ENCODE measurements at regions not wholly inside any gene's neighbourhood (a gene's known extent, or its start where the extent isn't known, plus 50 kb on each side); places are given as distances from the start of the nearest gene placed in this dataset.

DNA sequence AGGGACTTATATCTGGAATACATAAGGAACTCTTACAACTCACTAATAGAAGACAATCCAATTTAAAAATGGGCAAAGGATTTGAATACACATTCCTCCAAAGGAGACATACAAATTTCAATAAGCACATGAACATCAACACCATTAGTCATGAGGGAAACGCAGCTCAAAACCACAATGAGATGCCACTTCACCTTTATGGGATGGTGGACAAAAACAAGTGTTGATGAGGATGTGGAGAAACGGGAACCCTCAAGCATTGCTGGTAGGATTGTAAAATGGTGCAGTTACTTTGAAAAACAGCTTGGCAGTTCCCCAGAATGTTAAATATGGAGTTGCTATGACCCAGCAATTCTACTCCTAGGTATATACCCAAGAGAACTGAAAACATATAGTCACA, 72.7 kb upstream of the IER5L start:
- H3K27me3 ChIP-seq (ENCODE audit: control insufficient read depth in 2 of 2, insufficient read depth in 2 of 2, low read length in 2 of 2): peaks cover 0 to 3% of the 10 kb centered on the region in 2 donors
- no peak overlapping the region for H3K9ac ChIP-seq (ENCODE audit: low read depth in 1 of 2, low read length in 2 of 2)
- H3K27ac ChIP-seq (ENCODE audit: low read depth in 2 of 2, low read length in 2 of 2): no peak overlapping the region
- H3K36me3 ChIP-seq (ENCODE audit: control insufficient read depth in 2 of 2, insufficient read depth in 2 of 2, low read length in 2 of 2): no peaks in the 10 kb centered on the region
- H3K4me1 ChIP-seq (ENCODE audit: control insufficient read depth in 2 of 2, insufficient read depth in 2 of 2, low read length in 2 of 2): no peaks in the 10 kb centered on the region
- no peak overlapping the region for H3K4me3 ChIP-seq (ENCODE audit: low read length in 2 of 2)
- no peaks in the 10 kb centered on the region for H3K9me3 ChIP-seq (ENCODE audit: control insufficient read depth in 2 of 2, low read length in 2 of 2)

DNA sequence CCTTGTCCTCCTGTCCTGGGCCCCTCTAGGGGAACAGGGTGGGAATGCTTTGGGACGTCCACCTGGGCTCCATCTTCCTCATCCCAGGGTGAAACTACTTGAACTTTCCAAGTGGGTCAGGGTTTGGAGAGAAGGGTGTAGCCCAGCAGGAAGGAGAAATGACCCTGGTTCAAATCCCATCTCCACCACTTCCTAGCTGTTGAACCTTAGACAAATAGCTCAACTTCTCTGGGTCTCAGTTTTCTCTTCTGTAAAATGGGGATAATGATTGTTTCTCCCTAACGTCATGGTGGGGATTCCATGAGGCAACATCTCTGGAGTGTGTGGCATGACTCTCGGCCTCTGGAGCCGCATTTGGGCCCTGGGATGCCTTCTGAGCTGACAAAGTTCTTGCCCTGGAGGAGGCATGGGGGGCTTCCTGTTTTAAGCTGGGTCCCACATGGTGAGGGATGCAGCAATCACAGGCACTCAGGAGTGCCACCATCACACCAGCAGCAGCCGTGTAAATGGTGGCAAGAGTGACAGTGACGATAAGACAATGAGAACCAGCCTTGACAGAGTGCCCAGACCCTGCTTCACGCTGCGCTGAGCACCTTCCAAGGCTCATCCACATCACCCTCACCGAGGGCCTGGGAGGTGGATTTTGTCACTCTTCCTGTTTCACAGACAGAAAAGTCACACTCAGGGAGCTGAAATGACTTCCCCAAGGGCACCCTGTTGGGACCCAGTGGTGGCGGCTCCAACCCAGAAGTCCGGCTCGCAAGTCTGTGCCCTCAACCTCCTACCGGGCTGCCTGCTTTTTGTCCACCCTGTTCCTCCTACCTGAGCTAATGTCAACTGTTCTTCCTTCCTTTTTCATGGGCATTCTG, 69.5 kb upstream of the IER5L start:
- no peak overlapping the region for H3K9ac ChIP-seq (ENCODE audit: low read depth in 1 of 2, low read length in 2 of 2)
- H3K27ac ChIP-seq (ENCODE audit: low read depth in 2 of 2, low read length in 2 of 2): no peak overlapping the region
- H3K4me3 ChIP-seq (ENCODE audit: low read length in 2 of 2): no peak overlapping the region
- no peaks in the 10 kb centered on the region for H3K36me3 ChIP-seq (ENCODE audit: control insufficient read depth in 2 of 2, insufficient read depth in 2 of 2, low read length in 2 of 2)
- no peaks in the 10 kb centered on the region for H3K9me3 ChIP-seq (ENCODE audit: control insufficient read depth in 2 of 2, low read length in 2 of 2)
- H3K27me3 ChIP-seq (ENCODE audit: control insufficient read depth in 2 of 2, insufficient read depth in 2 of 2, low read length in 2 of 2): peaks cover 0 to 3% of the 10 kb centered on the region in 2 donors
- no peaks in the 10 kb centered on the region for H3K4me1 ChIP-seq (ENCODE audit: control insufficient read depth in 2 of 2, insufficient read depth in 2 of 2, low read length in 2 of 2)

DNA sequence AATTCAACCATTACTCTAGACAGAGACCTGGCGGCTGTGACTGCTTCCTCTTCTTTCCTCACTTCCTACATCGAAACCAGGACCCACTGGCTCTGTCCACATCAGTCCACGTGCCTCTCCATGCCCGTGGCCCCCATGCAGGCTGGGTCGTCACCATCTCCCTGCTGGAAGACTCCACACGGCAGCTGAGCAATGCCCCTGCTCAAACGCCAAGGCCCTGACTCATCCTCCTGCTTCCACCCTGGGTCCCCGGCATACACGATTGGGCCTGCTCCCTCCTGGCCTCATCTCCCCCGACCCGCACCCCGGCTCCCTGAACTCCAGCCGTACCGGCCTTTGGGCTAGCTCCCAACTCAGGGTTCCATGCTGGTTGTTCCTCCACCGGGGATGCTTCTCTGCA, 67.2 kb upstream of the IER5L start:
- Histone ChIP-seq H3K27me3 (ENCODE audit: control insufficient read depth in 2 of 2, insufficient read depth in 2 of 2, low read length in 2 of 2) (peaks cover 0 to 3% of the 10 kb centered on the region in 2 donors), H3K27ac (ENCODE audit: low read depth in 2 of 2, low read length in 2 of 2) (no peak overlapping the region), H3K4me1 (ENCODE audit: control insufficient read depth in 2 of 2, insufficient read depth in 2 of 2, low read length in 2 of 2) (no peaks in the 10 kb centered on the region), H3K9me3 (ENCODE audit: control insufficient read depth in 2 of 2, low read length in 2 of 2) (no peaks in the 10 kb centered on the region), H3K36me3 (ENCODE audit: control insufficient read depth in 2 of 2, insufficient read depth in 2 of 2, low read length in 2 of 2) (no peaks in the 10 kb centered on the region), H3K9ac (ENCODE audit: low read depth in 1 of 2, low read length in 2 of 2) (no peak overlapping the region), H3K4me3 (ENCODE audit: low read length in 2 of 2) (no peak overlapping the region)

DNA sequence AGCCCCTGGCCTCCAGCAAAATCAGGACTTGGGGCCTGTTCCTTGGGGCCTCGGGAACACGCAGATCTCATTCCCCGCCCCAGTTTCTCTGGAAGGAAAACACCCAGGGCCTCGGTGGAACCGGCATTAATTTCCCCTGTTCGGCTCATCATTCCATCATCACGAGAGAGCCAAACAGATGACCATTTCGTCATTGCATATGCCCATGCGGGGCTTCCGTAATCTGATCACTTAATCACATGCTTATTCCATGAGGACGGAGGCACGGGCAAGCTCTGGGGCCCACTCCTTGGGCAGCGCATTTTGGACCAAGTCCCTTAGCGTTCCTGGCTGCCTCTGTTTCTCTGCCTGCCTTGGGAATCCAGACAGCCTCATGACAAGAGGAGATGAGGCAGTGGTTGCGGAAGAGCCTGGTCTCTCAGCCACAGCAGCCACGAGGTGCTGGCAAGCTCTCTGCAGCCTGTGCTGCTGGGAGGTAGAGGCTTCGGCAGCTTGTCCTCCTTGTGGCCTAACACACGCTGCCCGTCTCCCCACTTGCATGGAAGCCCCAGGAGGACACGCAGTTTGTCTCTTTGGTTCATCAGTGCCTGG, 65.0 kb upstream of the IER5L start:
- Histone ChIP-seq H3K4me3 (ENCODE audit: low read length in 2 of 2) (no peak overlapping the region), H3K9ac (ENCODE audit: low read depth in 1 of 2, low read length in 2 of 2) (no peak overlapping the region), H3K4me1 (ENCODE audit: control insufficient read depth in 2 of 2, insufficient read depth in 2 of 2, low read length in 2 of 2) (no peaks in the 10 kb centered on the region), H3K9me3 (ENCODE audit: control insufficient read depth in 2 of 2, low read length in 2 of 2) (no peaks in the 10 kb centered on the region), H3K27ac (ENCODE audit: low read depth in 2 of 2, low read length in 2 of 2) (no peak overlapping the region), H3K36me3 (ENCODE audit: control insufficient read depth in 2 of 2, insufficient read depth in 2 of 2, low read length in 2 of 2) (no peaks in the 10 kb centered on the region), H3K27me3 (ENCODE audit: control insufficient read depth in 2 of 2, insufficient read depth in 2 of 2, low read length in 2 of 2) (peaks cover 0 to 5% of the 10 kb centered on the region in 2 donors)

DNA sequence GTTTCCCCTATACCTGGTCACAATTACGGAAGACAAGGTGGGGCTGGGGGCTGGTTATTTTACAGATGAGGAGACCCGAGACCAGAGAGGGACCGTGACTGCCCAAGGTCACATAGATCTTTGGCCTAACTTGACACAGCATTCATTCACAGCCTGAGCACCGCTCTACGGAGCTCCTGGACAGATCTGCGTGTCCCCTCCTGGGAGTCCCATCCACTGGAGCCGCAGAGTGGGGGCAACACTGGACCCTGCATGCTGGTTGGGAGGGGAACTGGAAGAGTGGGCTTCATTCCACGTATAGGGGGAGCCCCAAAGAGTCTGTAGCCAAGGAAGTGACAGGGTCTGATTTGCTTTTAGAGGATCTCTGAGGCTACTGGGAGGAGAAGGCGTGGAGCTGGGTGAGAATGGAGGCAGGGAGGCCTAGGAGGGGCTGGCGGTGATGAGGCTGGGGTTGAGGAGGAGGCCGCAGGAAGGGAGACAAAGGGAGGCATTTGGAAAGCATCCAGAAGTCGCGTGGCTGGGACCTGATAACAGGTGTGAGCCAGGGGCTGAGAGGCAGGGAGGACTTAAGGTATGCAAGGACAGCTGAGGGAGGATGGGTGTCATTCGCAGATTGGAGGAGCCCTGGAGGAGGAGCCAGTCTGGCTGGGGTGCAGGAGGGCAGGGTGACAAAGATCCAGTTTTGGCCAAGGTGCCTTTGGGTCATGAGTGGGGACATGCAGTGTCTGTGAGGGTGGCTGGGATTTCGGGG, 64.3 kb upstream of the IER5L start:
- Histone ChIP-seq H3K4me1 (ENCODE audit: control insufficient read depth in 2 of 2, insufficient read depth in 2 of 2, low read length in 2 of 2) (no peaks in the 10 kb centered on the region), H3K4me3 (ENCODE audit: low read length in 2 of 2) (no peak overlapping the region), H3K9me3 (ENCODE audit: control insufficient read depth in 2 of 2, low read length in 2 of 2) (no peaks in the 10 kb centered on the region), H3K36me3 (ENCODE audit: control insufficient read depth in 2 of 2, insufficient read depth in 2 of 2, low read length in 2 of 2) (no peaks in the 10 kb centered on the region), H3K27me3 (ENCODE audit: control insufficient read depth in 2 of 2, insufficient read depth in 2 of 2, low read length in 2 of 2) (peaks cover 0 to 5% of the 10 kb centered on the region in 2 donors), H3K9ac (ENCODE audit: low read depth in 1 of 2, low read length in 2 of 2) (no peak overlapping the region), H3K27ac (ENCODE audit: low read depth in 2 of 2, low read length in 2 of 2) (no peak overlapping the region)

DNA sequence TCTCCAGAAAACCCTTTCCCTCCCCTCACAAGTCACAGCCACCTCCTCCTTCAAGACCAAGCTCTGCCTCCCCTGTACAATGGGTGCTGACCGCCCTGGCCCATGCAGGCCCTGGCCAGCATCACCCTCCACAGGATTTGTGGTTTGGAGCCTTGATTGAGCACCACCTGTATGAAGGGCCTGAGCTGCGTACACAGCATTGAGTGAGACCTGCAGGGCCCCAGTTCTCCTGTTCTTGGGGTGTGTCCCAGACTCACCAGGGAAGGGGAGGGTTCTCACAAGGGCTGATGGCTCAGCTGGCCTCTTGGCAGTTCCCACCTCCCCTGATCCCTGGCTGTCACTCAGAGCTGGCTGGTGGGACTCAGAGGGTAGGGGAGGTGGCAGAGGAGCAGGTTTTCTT, 63.7 kb upstream of the IER5L start:
- no peak overlapping the region for H3K9ac ChIP-seq (ENCODE audit: low read depth in 1 of 2, low read length in 2 of 2)
- H3K27me3 ChIP-seq (ENCODE audit: control insufficient read depth in 2 of 2, insufficient read depth in 2 of 2, low read length in 2 of 2): peaks cover 0 to 5% of the 10 kb centered on the region in 2 donors
- no peak overlapping the region for H3K4me3 ChIP-seq (ENCODE audit: low read length in 2 of 2)
- no peaks in the 10 kb centered on the region for H3K9me3 ChIP-seq (ENCODE audit: control insufficient read depth in 2 of 2, low read length in 2 of 2)
- no peaks in the 10 kb centered on the region for H3K36me3 ChIP-seq (ENCODE audit: control insufficient read depth in 2 of 2, insufficient read depth in 2 of 2, low read length in 2 of 2)
- H3K4me1 ChIP-seq (ENCODE audit: control insufficient read depth in 2 of 2, insufficient read depth in 2 of 2, low read length in 2 of 2): no peaks in the 10 kb centered on the region
- H3K27ac ChIP-seq (ENCODE audit: low read depth in 2 of 2, low read length in 2 of 2): no peak overlapping the region

DNA sequence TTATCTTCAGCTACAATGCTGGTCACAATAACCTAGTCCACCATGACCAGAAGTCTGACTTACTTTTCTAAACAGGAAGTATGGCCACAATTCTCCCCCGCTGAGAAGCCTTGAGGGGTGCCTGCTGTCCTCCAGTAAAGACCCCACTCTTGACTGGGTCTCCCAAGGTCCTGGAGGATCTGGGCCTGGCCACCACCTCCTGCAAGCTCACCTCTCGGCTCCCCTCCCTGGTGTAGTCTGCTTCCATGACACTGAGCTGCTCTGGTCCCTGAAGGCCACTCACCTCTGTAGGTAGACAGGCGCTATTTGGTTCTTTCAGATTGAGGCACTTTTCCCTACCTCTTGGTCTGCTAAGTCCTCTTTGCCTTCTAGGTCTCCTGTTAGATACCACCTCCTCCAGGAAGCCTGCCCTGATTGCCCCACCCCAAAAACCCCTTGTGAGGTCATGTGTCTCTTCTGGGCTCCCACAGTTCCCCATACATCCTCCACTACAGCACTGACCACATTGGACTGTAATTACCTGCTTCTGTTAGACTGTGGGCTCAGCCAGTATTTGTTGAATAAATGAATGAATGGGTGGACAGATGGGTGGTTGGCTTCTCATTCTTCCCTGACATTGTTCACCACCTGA, 62.6 kb upstream of the IER5L start:
- Histone ChIP-seq H3K4me1 (ENCODE audit: control insufficient read depth in 2 of 2, insufficient read depth in 2 of 2, low read length in 2 of 2) (no peaks in the 10 kb centered on the region), H3K27ac (ENCODE audit: low read depth in 2 of 2, low read length in 2 of 2) (no peak overlapping the region), H3K36me3 (ENCODE audit: control insufficient read depth in 2 of 2, insufficient read depth in 2 of 2, low read length in 2 of 2) (no peaks in the 10 kb centered on the region), H3K9ac (ENCODE audit: low read depth in 1 of 2, low read length in 2 of 2) (no peak overlapping the region), H3K27me3 (ENCODE audit: control insufficient read depth in 2 of 2, insufficient read depth in 2 of 2, low read length in 2 of 2) (peaks cover 0 to 5% of the 10 kb centered on the region in 2 donors), H3K4me3 (ENCODE audit: low read length in 2 of 2) (no peak overlapping the region), H3K9me3 (ENCODE audit: control insufficient read depth in 2 of 2, low read length in 2 of 2) (no peaks in the 10 kb centered on the region)

DNA sequence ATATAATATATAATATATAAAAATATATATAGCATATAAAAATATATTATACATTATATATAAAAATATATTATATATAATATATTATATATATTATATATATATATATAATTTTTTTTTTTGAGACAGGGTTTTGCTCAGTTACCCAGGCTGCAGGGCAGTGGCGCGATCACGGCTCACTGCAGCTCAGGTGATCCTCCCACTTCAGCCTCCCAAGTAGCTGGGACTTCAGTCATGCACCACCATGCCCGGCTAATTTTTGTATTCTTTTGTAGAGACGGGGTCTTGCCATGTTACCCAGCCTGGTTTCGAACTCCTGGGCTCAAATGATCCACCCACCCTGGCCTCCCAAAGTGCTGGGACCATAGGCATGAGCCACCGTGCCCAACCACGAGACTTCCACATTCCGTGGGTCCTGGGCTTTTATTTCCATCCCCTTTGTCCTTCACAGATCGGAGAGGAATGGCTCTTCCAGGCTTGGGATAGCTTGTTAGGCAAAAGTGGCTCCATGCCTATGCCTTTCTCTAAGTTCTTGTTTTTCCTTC, 62.0 kb upstream of the IER5L start:
- no peak overlapping the region for H3K9ac ChIP-seq (ENCODE audit: low read depth in 1 of 2, low read length in 2 of 2)
- no peaks in the 10 kb centered on the region for H3K9me3 ChIP-seq (ENCODE audit: control insufficient read depth in 2 of 2, low read length in 2 of 2)
- peaks cover 0 to 5% of the 10 kb centered on the region in 2 donors for H3K27me3 ChIP-seq (ENCODE audit: control insufficient read depth in 2 of 2, insufficient read depth in 2 of 2, low read length in 2 of 2)
- no peak overlapping the region for H3K27ac ChIP-seq (ENCODE audit: low read depth in 2 of 2, low read length in 2 of 2)
- no peaks in the 10 kb centered on the region for H3K4me1 ChIP-seq (ENCODE audit: control insufficient read depth in 2 of 2, insufficient read depth in 2 of 2, low read length in 2 of 2)
- no peak overlapping the region for H3K4me3 ChIP-seq (ENCODE audit: low read length in 2 of 2)
- no peaks in the 10 kb centered on the region for H3K36me3 ChIP-seq (ENCODE audit: control insufficient read depth in 2 of 2, insufficient read depth in 2 of 2, low read length in 2 of 2)

DNA sequence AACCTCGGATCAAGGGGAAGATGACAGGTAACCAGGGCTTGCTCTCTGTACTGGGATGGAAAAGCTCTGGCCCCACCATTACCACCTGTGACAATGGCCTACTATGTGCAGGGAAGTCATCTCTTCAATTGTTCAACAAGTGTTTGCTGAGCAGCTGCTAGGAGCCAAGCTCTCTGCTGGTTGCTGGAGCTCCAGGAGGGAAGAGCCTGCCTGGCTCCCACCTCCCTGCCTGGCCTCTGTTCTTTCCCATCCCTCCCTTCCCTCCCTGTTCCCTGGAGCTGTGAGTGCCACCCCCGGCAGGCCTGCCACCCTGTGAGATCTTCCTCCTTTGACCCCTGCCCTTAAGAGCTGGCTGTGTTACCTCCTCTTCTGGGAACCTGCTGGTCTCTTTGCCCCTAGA, 59.7 kb upstream of the IER5L start:
- H3K9ac ChIP-seq (ENCODE audit: low read depth in 1 of 2, low read length in 2 of 2): no peak overlapping the region

More for the DNA sequence above, 59.7 kb upstream of the IER5L start:
- H3K27me3 ChIP-seq (ENCODE audit: control insufficient read depth in 2 of 2, insufficient read depth in 2 of 2, low read length in 2 of 2): peaks cover 0 to 5% of the 10 kb centered on the region in 2 donors
- H3K27ac ChIP-seq (ENCODE audit: low read depth in 2 of 2, low read length in 2 of 2): no peak overlapping the region
- H3K9me3 ChIP-seq (ENCODE audit: control insufficient read depth in 2 of 2, low read length in 2 of 2): no peaks in the 10 kb centered on the region
- H3K36me3 ChIP-seq (ENCODE audit: control insufficient read depth in 2 of 2, insufficient read depth in 2 of 2, low read length in 2 of 2): no peaks in the 10 kb centered on the region
- H3K4me1 ChIP-seq (ENCODE audit: control insufficient read depth in 2 of 2, insufficient read depth in 2 of 2, low read length in 2 of 2): no peaks in the 10 kb centered on the region
- no peak overlapping the region for H3K4me3 ChIP-seq (ENCODE audit: low read length in 2 of 2)
